Spleen (tissue), 11 donors: ENCODE measurements at regions not wholly inside any gene's neighbourhood (a gene's known extent, or its start where the extent isn't known, plus 50 kb on each side); places are given as distances from the start of the nearest gene placed in this dataset.

Source experiments
- DNase-seq: peaks from one replicate; pipeline ENCODE4 v3.0.0-alpha.2; 2020
- H3K27ac ChIP-seq, 8 donors: fragments of 200-600 bp; sonication (generic) in 7 of 8; 1 replicate in 4 of 8; 2 replicates in 4 of 8; pipeline versions ENCODE4 v1.5.0 to v1.8.0; 2016 to 2021; ENCODE audit warnings: inconsistent platforms in 4 of 8, mild to moderate bottlenecking in 4 of 8, moderate library complexity in 1 of 8
- H3K27me3 ChIP-seq, 7 donors: fragments of 200-600 bp; sonication (generic) in 6 of 7; replicated peaks in 1 of 7; 1 replicate in 4 of 7; 2 replicates in 3 of 7; pipeline versions ENCODE4 v1.5.0 to v1.8.0; 2016 to 2021; ENCODE audit warnings: inconsistent platforms in 3 of 7, mild to moderate bottlenecking in 1 of 7
- H3K36me3 ChIP-seq, 6 donors: fragments of 200-600 bp; sonication (generic) in 5 of 6; 1 replicate in 4 of 6; 2 replicates in 2 of 6; pipeline versions ENCODE4 v1.5.0 to v1.8.0; 2016 to 2021; ENCODE audit warnings: inconsistent platforms in 2 of 6
- H3K4me1 ChIP-seq, 6 donors: fragments of 200-600 bp; sonication (generic) in 5 of 6; 1 replicate in 3 of 6; 2 replicates in 3 of 6; pipeline versions ENCODE4 v1.5.0 to v1.8.0; 2016 to 2021; ENCODE audit warnings: inconsistent platforms in 3 of 6
- H3K4me3 ChIP-seq, 8 donors: fragments of 200-600 bp; sonication (generic) in 7 of 8; 1 replicate in 4 of 8; 2 replicates in 4 of 8; pipeline versions ENCODE4 v1.5.0 to v1.8.0; 2016 to 2021; ENCODE audit warnings: inconsistent platforms in 4 of 8, mild to moderate bottlenecking in 4 of 8, moderate library complexity in 2 of 8
- H3K9me3 ChIP-seq, 8 donors: fragments of 200-600 bp; sonication (generic) in 7 of 8; 1 replicate in 4 of 8; 2 replicates in 4 of 8; pipeline versions ENCODE4 v1.5.0 to v1.8.0; 2016 to 2021; ENCODE audit warnings: inconsistent platforms in 4 of 8
- POLR2A ChIP-seq, 3 donors: fragments of 450-650 bp; IDR thresholded peaks; one replicate each; pipeline ENCODE4 v1.5.1; 2017; ENCODE audit warnings: antibody characterized with exemption in 3 of 3, mild to moderate bottlenecking in 1 of 3
- POLR2AphosphoS5 ChIP-seq, 3 donors: sonication (generic); formaldehyde crosslinking; IDR thresholded peaks; one replicate each; pipeline ENCODE4 v1.5.1; 2017; ENCODE audit warnings: antibody characterized with exemption in 3 of 3
- WGBS, 5 donors: extraction: QIAGEN DNeasy Blood & Tissue Kit in 3 of 5; methylation state at CpG; one replicate each; pipeline versions ENCODE4 v1.1.5 to v1.1.7; 2013 to 2018; 5-methylcytosine and 5-hydroxymethylcytosine counted together
- intact Hi-C: fragments of 100-400 bp; cut with DNase I; formaldehyde crosslinking; loops from one replicate; pipeline ENCODE4 v1.15.0; 2023; ENCODE audit warnings: low total_unique reads
- TF ChIP-seq, protein P1 (sequence below), 11 experiments: fragments of 200-600 bp in 7 of 11; fragments of 450-650 bp in 4 of 11; sonication (generic) in 4 of 11; IDR thresholded peaks in 8 of 11; conservative IDR thresholded peaks in 3 of 11; 1 replicate in 7 of 11; 2 replicates in 4 of 11; pipeline versions ENCODE4 v1.4.0 to v1.8.0; 2016 to 2021; ENCODE audit warnings: antibody characterized with exemption in 11 of 11, inconsistent platforms in 4 of 11, mild to moderate bottlenecking in 1 of 11
- donor health status: healthy with polysubstance abuse.
- donor health status: DM: no; HTN: no; CAD: no; lungs with moderate emphysema.
- donor health status: DM: no; HTN: no; CAD: no.
- donor health status: Bipolar disorder and iron deficiency.
- donor health status: healthy.
- donor health status: DM: no; HTN: no; CAD: no.
- donor health status: DM: yes; HTN: yes; CAD: no.

DNA sequence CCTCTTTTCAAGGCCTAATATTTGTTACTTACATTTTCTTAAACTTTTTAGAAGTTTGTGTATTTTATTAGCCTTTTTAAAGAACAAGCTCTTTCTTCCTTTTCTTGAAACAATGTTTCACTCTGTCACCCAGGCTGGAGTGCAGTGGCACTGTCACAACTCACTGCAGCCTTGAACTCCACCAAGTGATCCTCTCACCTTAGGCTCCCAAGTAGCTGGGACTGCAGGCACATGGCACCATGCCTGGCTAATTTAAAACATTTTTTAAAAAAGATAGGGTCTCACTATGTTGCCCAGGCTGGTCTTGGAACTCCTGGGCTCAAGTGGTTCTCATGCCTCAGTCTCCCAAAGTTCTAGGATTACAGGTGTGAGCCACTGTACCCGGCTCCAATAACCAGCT lies 192.2 kb upstream of the SPRY2 start:
- no peak for DNase-seq
- Histone ChIP-seq H3K27ac (no peak overlapping the region), H3K4me3 (no peak overlapping the region), H3K36me3 (no peaks in the 10 kb centered on the region), H3K27me3 (no peaks in the 10 kb centered on the region), H3K9me3 (peaks cover 0 to 23% (median 11%) of the 10 kb centered on the region in 8 donors), H3K4me1 (no peaks in the 10 kb centered on the region)
- intact Hi-C loops: no loop called here
- TF ChIP-seq, protein P1, sequence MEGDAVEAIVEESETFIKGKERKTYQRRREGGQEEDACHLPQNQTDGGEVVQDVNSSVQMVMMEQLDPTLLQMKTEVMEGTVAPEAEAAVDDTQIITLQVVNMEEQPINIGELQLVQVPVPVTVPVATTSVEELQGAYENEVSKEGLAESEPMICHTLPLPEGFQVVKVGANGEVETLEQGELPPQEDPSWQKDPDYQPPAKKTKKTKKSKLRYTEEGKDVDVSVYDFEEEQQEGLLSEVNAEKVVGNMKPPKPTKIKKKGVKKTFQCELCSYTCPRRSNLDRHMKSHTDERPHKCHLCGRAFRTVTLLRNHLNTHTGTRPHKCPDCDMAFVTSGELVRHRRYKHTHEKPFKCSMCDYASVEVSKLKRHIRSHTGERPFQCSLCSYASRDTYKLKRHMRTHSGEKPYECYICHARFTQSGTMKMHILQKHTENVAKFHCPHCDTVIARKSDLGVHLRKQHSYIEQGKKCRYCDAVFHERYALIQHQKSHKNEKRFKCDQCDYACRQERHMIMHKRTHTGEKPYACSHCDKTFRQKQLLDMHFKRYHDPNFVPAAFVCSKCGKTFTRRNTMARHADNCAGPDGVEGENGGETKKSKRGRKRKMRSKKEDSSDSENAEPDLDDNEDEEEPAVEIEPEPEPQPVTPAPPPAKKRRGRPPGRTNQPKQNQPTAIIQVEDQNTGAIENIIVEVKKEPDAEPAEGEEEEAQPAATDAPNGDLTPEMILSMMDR (IDR thresholded peaks at IDR 0.05 in 8 of 11, conservative IDR thresholded peaks at IDR 0.05 in 3 of 11): no peak
- TF ChIP-seq POLR2A (IDR thresholded peaks at IDR 0.05): no peak
- TF ChIP-seq POLR2AphosphoS5 (IDR thresholded peaks at IDR 0.05): no peak
- 91 to 98% (median 96%) methylated on average over 1 of the region's 1 CpG for WGBS, 5 donors

DNA sequence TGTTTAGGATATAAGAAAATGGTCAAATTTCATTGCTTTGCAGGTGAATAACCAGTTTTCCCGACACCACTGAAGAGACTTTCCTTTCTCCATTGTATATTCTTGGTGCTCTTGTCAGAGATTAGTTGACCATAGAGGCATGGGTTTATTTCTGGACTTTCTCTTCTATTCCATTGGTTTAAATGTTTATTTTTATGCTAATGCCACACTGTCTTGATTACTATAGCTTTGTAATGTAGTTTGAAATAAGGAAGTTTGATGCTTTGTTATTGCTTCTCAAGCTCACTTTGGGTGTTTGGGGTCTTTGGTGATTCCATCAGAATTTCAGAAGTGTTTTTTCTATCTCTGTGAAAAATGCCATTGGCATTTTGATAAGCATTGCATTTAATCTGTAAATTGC lies 190.0 kb upstream of the SPRY2 start:
- peaks cover 0 to 22% (median 11%) of the 10 kb centered on the region in 8 donors for H3K9me3 ChIP-seq
- 84 to 98% (median 97%) methylated on average over 1 of the region's 1 CpG for WGBS, 5 donors
- intact Hi-C loops: no loop called here
- H3K36me3 ChIP-seq: no peaks in the 10 kb centered on the region
- TF ChIP-seq POLR2A (IDR thresholded peaks at IDR 0.05) (no peak), POLR2AphosphoS5 (IDR thresholded peaks at IDR 0.05) (no peak)
- TF ChIP-seq, protein P1 (IDR thresholded peaks at IDR 0.05 in 8 of 11, conservative IDR thresholded peaks at IDR 0.05 in 3 of 11): no peak
- H3K4me1 ChIP-seq: no peaks in the 10 kb centered on the region
- H3K27ac ChIP-seq: no peak overlapping the region
- H3K4me3 ChIP-seq: no peak overlapping the region
- no peaks in the 10 kb centered on the region for H3K27me3 ChIP-seq
- DNase-seq: no peak

DNA sequence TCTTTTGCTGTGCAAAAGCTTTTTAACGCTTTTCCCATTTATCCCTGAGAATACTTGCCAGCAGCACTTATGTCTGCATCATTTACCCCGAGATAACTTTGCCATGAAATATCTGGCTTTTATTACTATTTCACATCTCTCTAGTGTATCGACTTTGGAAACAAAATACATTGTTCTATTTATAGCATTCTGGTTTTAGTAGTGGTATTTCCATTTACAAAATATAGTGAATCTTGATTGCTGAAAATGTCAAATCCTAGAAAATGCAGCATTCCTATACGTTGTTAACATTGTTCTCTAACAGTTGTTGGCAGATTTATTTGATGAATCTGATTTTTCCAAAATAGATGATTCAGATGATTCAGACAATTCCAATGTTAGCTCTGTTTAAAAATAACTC lies 189.3 kb upstream of the SPRY2 start:
- no peak overlapping the region for H3K4me3 ChIP-seq
- 79 to 91% (median 89%) methylated on average over 4 of the region's 4 CpGs for WGBS, 5 donors
- no peaks in the 10 kb centered on the region for H3K36me3 ChIP-seq
- intact Hi-C loops: no loop called here
- no peaks in the 10 kb centered on the region for H3K4me1 ChIP-seq
- H3K27me3 ChIP-seq: no peaks in the 10 kb centered on the region
- DNase-seq: no peak
- peaks cover 0 to 22% (median 11%) of the 10 kb centered on the region in 8 donors for H3K9me3 ChIP-seq
- H3K27ac ChIP-seq: no peak overlapping the region
- TF ChIP-seq POLR2A (IDR thresholded peaks at IDR 0.05) (no peak), POLR2AphosphoS5 (IDR thresholded peaks at IDR 0.05) (no peak)
- TF ChIP-seq, protein P1 (IDR thresholded peaks at IDR 0.05 in 8 of 11, conservative IDR thresholded peaks at IDR 0.05 in 3 of 11): no peak

DNA sequence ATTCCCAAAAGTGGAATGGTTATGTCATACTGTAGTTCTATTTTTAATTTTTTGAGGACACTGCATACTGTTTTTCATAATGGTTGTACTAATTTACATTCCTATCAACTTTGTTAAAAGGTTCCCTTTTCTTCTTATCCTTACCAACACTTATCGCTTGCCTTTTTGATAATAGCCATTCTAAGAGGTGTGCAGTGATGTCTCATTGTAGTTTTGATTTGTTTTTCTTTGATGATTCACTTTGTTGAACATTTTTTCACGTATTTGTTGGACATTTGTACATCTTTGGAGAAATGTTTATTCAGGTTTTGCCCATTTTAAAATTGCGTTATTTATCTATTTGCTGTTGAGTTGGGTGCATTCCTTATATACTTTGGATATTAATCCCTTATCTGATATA lies 188.8 kb upstream of the SPRY2 start:
- DNase-seq: no peak
- intact Hi-C loops: no loop called here

More for the DNA sequence above, 188.8 kb upstream of the SPRY2 start:
- Histone ChIP-seq H3K36me3 (no peaks in the 10 kb centered on the region), H3K27ac (no peak overlapping the region), H3K4me1 (no peaks in the 10 kb centered on the region), H3K4me3 (no peak overlapping the region), H3K27me3 (no peaks in the 10 kb centered on the region), H3K9me3 (peaks cover 0 to 22% (median 11%) of the 10 kb centered on the region in 8 donors)
- no peak for TF ChIP-seq POLR2AphosphoS5 (IDR thresholded peaks at IDR 0.05)
- TF ChIP-seq POLR2A (IDR thresholded peaks at IDR 0.05): no peak
- TF ChIP-seq, protein P1 (IDR thresholded peaks at IDR 0.05 in 8 of 11, conservative IDR thresholded peaks at IDR 0.05 in 3 of 11): no peak
- 88 to 91% (median 89%) methylated on average over 3 of the region's 3 CpGs for WGBS, 5 donors
